Eye (tissue), 1 donor: ENCODE measurements at regions not wholly inside any gene's neighbourhood (a gene's known extent, or its start where the extent isn't known, plus 50 kb on each side); places are given as distances from the start of the nearest gene placed in this dataset.

Experiments used
- DNase-seq: peaks from one replicate; pipeline ENCODE4 v3.0.0-alpha.2; 2015

GRCh38 chr15:47609693-47610092, 107.6 kb upstream of the SEMA6D start:
- DNase-seq = no peak

GRCh38 chr15:47610736-47611135, 106.6 kb upstream of the SEMA6D start:
- DNase-seq = no peak

GRCh38 chr15:47614360-47615011, 102.8 kb upstream of the SEMA6D start:
- peak; percentile 10 for DNase-seq

GRCh38 chr15:47616876-47617275, 100.4 kb upstream of the SEMA6D start:
- no peak for DNase-seq

GRCh38 chr15:47618241-47618640, 99.1 kb upstream of the SEMA6D start:
- peak; percentile 73 for DNase-seq

- no peak for DNase-seq
These were observed 96.2 kb upstream of the SEMA6D start for GRCh38 chr15:47620960-47621681.

- DNase-seq = no peak
These were observed 95.2 kb upstream of the SEMA6D start for GRCh38 chr15:47622055-47622454.

- no peak for DNase-seq
These were observed 92.8 kb upstream of the SEMA6D start for GRCh38 chr15:47624503-47624902.

- DNase-seq = no peak
These were observed 78.3 kb upstream of the SEMA6D start for GRCh38 chr15:47639042-47639441.

GRCh38 chr15:47640079-47640478, 77.2 kb upstream of the SEMA6D start:
- no peak for DNase-seq

- DNase-seq = peak; percentile 57
These were observed 76.4 kb upstream of the SEMA6D start for GRCh38 chr15:47640901-47641300.

- DNase-seq = no peak
These were observed 72.6 kb upstream of the SEMA6D start for GRCh38 chr15:47644722-47645121.

GRCh38 chr15:47650564-47650963, 66.7 kb upstream of the SEMA6D start:
- no peak for DNase-seq

- peak; percentile 66 for DNase-seq
These were observed 65.0 kb upstream of the SEMA6D start for GRCh38 chr15:47652328-47652727.

GRCh38 chr15:47652844-47653243, 64.5 kb upstream of the SEMA6D start:
- no peak for DNase-seq

GRCh38 chr15:47661661-47662180, 55.6 kb upstream of the SEMA6D start:
- no peak for DNase-seq

GRCh38 chr15:47663101-47663500, 54.2 kb upstream of the SEMA6D start:
- DNase-seq = no peak
